ENCODE measurements at regions not wholly inside any gene's neighbourhood (a gene's known extent, or its start where the extent isn't known, plus 50 kb on each side); places are given as distances from the start of the nearest gene placed in this dataset.

DNA sequence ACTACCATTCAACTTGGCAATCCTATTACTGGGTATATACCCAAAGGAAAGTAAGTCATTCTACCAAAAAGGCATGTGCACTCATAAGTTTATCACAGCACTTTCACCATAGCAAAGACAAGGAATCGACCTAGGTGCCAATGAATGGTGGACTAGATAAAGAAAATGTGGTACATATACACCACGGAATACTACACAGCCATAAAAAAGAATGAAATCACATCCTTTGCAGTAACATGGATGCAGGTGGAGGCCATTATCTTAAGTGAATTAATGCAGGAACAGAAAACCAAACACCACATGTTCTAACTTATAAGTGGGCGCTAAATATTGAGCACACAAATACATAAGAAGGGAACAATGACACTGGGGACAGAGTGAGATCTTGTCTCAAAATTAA is 65.8 kb upstream of the SUB1 start:
- no peaks in the 10 kb centered on the region for H4K20me1 ChIP-seq (ENCODE audit: insufficient read depth)
- ChIA-PET POLR2A (no interaction called here), CTCF (no interaction called here)
- no peak for DNase-seq
- no peaks in the 10 kb centered on the region for H3K9me3 ChIP-seq
- no peak overlapping the region for H2AFZ ChIP-seq (ENCODE audit: low read depth)
- TF ChIP-seq FOXJ3 (CRISPR knock-in tag; IDR thresholded peaks at IDR 0.05) (no peak), GATA2 (CRISPR knock-in tag; IDR thresholded peaks at IDR 0.05) (no peak), TEAD4 (IDR thresholded peaks at IDR 0.05; ENCODE audit: borderline replicate concordance, insufficient read depth) (no peak), FOXM1 (IDR thresholded peaks at IDR 0.05; ENCODE audit: low read depth) (no peak), NRF1 (IDR thresholded peaks at IDR 0.05; ENCODE audit: low read depth, low read length) (no peak), CHD2 (IDR thresholded peaks at IDR 0.05; ENCODE audit: low read length, partially characterized antibody) (no peak), EZH2phosphoT487 (IDR thresholded peaks at IDR 0.05; ENCODE audit: borderline replicate concordance, low read depth) (no peak), CTCF (IDR thresholded peaks at IDR 0.05) (no peak)
- TF ChIP-seq, protein P1, sequence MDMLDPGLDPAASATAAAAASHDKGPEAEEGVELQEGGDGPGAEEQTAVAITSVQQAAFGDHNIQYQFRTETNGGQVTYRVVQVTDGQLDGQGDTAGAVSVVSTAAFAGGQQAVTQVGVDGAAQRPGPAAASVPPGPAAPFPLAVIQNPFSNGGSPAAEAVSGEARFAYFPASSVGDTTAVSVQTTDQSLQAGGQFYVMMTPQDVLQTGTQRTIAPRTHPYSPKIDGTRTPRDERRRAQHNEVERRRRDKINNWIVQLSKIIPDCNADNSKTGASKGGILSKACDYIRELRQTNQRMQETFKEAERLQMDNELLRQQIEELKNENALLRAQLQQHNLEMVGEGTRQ (IDR thresholded peaks at IDR 0.05; ENCODE audit: borderline replicate concordance, low read depth, low read length) = no peak
- H3K9me2 ChIP-seq = no peaks in the 10 kb centered on the region
- H3K9ac ChIP-seq = no peak overlapping the region
- peaks cover 15% of the 10 kb centered on the region for H3F3A ChIP-seq (replicated peaks; ENCODE audit: insufficient read depth)
- H3K4me2 ChIP-seq = no peak overlapping the region
- no peaks in the 10 kb centered on the region for H3K79me2 ChIP-seq (ENCODE audit: insufficient read depth)
- no peaks in the 10 kb centered on the region for H3K36me3 ChIP-seq (replicated peaks in 1 of 2; ENCODE audit: control insufficient read depth in 1 of 2, insufficient read depth in 2 of 2, low read length in 1 of 2)
- no peak overlapping the region for H3K27ac ChIP-seq (ENCODE audit: low read depth in 2 of 2, low read length in 1 of 2)
- H3K27me3 ChIP-seq (ENCODE audit: insufficient read depth) = no peaks in the 10 kb centered on the region
- WGBS (ENCODE audit: low lambda C conversion rate) = 71% methylated on average over 3 of the region's 3 CpGs
- H3K4me3 ChIP-seq (ENCODE audit: low read depth in 2 of 2, low read length in 1 of 2) = no peak overlapping the region
- H3K4me1 ChIP-seq (ENCODE audit: control insufficient read depth in 1 of 2, insufficient read depth in 2 of 2, low read depth in 1 of 2, low read length in 1 of 2) = no peaks in the 10 kb centered on the region

DNA sequence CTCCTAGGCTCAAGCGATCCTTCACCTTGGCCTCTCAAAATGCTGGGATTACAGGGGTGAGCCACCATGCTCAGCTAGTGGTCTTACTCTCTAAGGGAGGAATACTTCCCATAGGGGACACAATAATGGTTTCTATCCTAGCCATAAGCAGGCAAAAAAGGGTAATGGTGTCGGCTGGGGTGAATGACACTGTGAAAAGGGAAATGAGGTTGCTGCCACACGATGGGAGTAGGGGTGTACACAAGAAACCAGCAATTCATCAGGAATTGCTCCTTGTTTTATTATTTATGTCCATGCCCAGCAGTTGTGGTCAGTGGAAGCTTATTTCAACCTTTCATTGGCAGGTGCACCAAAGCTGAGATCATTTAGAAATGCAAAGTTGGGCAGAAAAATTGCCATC is 70.3 kb upstream of the ZFR start:
- Histone ChIP-seq H3K9me2 (no peaks in the 10 kb centered on the region), H3K4me2 (no peak overlapping the region), H3K36me3 (replicated peaks in 1 of 2; ENCODE audit: control insufficient read depth in 1 of 2, insufficient read depth in 2 of 2, low read length in 1 of 2) (no peaks in the 10 kb centered on the region), H2AFZ (ENCODE audit: low read depth) (no peak overlapping the region), H3K27ac (ENCODE audit: low read depth in 2 of 2, low read length in 1 of 2) (no peak overlapping the region), H3F3A (replicated peaks; ENCODE audit: insufficient read depth) (no peaks in the 10 kb centered on the region), H3K9me3 (no peaks in the 10 kb centered on the region), H3K79me2 (ENCODE audit: insufficient read depth) (no peaks in the 10 kb centered on the region), H3K9ac (no peak overlapping the region), H3K4me1 (ENCODE audit: control insufficient read depth in 1 of 2, insufficient read depth in 2 of 2, low read depth in 1 of 2, low read length in 1 of 2) (no peaks in the 10 kb centered on the region; a peak in 1 of 4 replicates), H3K27me3 (ENCODE audit: insufficient read depth) (no peaks in the 10 kb centered on the region), H3K4me3 (ENCODE audit: low read depth in 2 of 2, low read length in 1 of 2) (no peak overlapping the region), H4K20me1 (ENCODE audit: insufficient read depth) (no peaks in the 10 kb centered on the region)
- WGBS (ENCODE audit: low lambda C conversion rate) = 55% methylated on average over 3 of the region's 3 CpGs
- ChIA-PET CTCF (no interaction called here), POLR2A (no interaction called here)
- TF ChIP-seq TEAD4 (IDR thresholded peaks at IDR 0.05; ENCODE audit: borderline replicate concordance, insufficient read depth) (no peak), MXI1 (IDR thresholded peaks at IDR 0.05; ENCODE audit: low read depth, low read length) (no peak), TCF12 (IDR thresholded peaks at IDR 0.05) (no peak)
- TF ChIP-seq, protein P1 (IDR thresholded peaks at IDR 0.05; ENCODE audit: borderline replicate concordance, low read depth, low read length) = no peak
- TF ChIP-seq, protein P2, sequence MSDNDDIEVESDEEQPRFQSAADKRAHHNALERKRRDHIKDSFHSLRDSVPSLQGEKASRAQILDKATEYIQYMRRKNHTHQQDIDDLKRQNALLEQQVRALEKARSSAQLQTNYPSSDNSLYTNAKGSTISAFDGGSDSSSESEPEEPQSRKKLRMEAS (IDR thresholded peaks at IDR 0.05; ENCODE audit: low read depth) = no peak
- no peak for DNase-seq
